CD4-positive, alpha-beta T cell treated with Interleukin-12 subunit alpha and Interleukin-12 subunit beta, for 1 hour (primary cell): ENCODE measurements at regions not wholly inside any gene's neighbourhood (a gene's known extent, or its start where the extent isn't known, plus 50 kb on each side); places are given as distances from the start of the nearest gene placed in this dataset.
"Not testable (repeated sequence)": the region's sequence is repeated elsewhere in the genome, so short reads cannot be mapped to it uniquely, and the experiment has no call there.

Experiments used
- DNase-seq: peaks from one replicate; pipeline ENCODE4 v3.0.0-alpha.2; 2020

DNA sequence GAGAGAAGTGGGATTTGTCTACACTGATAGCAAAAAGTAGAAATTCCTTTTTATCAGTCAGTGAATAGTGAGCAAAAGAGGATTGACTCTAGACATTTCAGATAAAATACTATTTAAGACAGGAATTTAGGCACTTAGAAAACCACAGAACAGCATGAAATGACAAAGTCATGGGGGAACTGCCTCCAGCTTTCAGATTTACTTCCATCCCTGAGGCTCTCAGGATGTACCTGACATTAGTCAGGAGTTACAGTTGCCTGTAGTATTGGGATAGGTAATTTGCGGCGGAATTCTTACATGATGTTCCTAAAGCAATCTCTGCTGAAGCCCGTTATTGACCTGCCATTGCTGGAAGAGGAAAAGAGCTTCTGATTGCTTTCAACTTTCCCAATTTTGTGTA is 337.1 kb upstream of the MAP2 start:
- DNase-seq = no peak

- DNase-seq = no peak
Observed at GRCh38 chr2:209091056-209091455, 332.8 kb upstream of the MAP2 start.

DNA sequence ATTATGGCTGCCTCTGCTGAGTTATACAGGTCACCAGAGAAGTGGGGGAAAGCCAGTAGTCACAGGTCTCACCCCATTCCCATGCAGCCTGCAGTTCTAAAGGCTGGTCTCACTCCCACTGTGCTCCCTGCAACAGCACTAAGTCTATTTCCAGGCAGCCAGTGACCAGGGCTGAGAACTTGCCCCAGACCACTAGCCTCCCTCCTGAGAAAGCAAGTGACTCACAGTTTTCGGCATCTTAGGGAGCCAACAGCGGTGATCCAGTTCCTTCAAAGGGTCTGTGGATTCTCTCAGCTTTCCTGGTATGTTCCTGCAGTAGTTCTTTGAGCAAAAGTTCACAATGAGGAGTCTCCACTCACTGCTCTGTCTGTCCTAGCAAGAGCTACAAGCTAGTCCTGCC is 329.6 kb upstream of the MAP2 start:
- DNase-seq = no peak

DNA sequence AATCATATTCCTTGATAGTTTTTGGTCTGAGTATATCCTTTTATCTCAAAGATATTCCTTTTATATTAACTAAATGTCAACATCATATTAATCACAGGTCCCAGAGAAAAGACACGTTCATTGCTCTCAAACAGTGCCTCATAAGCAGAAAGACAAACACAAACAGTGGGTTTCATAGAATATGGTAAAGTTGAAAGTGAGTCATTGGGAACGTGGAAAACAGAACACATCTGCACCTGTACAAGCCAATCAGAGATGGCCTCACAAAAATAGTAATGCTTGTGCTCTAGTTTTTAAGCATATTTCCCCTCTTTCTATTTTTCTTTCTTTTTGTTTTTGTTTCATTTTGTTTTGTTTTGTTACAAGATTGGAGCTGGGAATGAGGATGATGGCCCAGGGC is 328.4 kb upstream of the MAP2 start:
- no peak for DNase-seq

- no peak for DNase-seq
Observed at GRCh38 chr2:209097168-209097567, 326.7 kb upstream of the MAP2 start.

DNA sequence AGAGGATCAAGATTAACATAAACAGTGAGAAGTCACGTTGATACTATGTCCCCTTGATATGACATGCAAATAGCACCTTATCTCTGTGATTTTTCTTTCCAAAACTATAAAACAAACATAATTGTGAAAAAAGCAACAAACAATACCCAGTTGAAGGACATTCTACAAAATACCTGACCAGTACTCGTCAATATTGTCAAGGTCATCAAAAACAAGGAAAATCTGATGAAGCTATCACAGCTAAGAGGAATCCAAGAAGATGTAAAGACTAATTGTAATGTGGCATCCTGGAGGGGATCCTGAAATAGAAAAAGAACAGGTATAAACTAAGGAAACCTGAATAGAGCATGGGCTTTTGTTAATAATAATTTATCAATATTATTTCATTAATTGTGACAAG is 321.5 kb upstream of the MAP2 start:
- DNase-seq = no peak

DNA sequence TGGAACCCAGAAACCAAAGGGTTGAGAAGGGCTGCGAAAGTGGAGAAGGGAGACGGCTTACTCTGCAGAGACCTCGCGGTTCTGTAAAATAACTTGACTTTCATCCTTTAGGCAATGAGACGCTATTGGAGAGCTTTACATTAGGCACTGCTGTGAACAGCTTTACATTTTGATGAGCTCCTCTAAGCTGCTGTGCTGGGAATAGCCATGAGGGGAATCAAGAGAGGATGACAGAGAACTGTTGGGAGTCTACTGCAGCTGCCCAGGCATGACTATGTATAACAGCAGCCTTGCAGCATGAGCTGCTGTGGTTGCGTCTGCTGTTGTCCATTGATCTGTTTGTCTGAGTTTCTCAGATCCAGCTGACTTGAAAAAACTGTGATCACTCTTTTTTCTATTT is 310.8 kb upstream of the MAP2 start:
- no peak for DNase-seq

DNA sequence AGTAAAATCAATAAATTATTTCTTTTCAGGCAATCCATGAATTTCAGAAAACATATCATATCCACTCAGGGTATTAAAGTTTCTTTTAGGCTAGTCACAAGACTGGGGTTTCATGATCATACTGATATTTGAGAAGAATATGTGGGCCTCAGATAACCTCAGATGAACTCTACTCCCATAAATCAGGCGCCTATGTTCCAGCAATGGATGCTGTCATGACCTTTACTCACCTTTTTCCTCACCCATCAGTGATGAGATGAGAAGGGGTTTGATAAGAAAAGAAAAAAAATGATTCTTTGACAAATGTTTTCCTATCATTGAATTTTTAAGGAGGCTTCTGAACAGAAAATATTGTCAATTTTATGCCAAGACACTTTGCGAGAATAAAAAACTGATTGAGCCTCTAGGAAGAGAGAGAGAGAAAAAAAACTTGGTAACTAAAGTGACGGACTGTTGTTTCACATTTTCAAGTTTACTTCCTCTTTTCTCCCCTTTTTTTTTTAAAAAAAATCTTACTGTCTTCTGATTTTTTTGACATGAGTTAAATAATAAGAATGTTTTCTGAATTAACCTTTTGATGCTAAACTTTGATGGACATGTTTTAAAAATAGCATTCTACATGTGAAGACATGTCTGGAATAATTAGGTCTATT is 309.1 kb upstream of the MAP2 start:
- DNase-seq = no peak

- no peak for DNase-seq
Observed at GRCh38 chr2:209121691-209122090, 302.2 kb upstream of the MAP2 start.

- DNase-seq = no peak
Observed at GRCh38 chr2:209125291-209125690, 298.6 kb upstream of the MAP2 start.

- DNase-seq = no peak
Observed at GRCh38 chr2:209138079-209138478, 285.8 kb upstream of the MAP2 start.

GRCh38 chr2:209141142-209141541 is 282.7 kb upstream of the MAP2 start:
- no peak for DNase-seq

DNA sequence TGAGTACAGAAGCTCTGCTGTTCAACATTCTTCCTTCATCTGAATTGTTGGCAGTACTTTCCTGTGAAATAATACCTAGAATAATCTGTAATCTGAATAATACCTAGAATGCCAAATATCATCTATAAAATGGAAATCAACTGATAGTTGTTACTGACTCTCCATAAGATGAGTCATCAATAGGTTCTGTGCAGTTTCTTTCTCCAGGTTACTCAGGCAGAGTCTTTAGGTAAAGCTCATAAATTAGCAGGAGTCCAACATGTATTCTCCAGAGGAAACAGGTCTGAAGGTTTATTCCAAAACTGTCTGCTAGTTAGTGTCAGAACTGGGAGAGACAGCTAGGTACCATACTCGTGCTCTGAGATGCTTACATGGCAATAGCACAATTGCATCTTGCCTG is 282.0 kb upstream of the MAP2 start:
- DNase-seq = no peak

DNA sequence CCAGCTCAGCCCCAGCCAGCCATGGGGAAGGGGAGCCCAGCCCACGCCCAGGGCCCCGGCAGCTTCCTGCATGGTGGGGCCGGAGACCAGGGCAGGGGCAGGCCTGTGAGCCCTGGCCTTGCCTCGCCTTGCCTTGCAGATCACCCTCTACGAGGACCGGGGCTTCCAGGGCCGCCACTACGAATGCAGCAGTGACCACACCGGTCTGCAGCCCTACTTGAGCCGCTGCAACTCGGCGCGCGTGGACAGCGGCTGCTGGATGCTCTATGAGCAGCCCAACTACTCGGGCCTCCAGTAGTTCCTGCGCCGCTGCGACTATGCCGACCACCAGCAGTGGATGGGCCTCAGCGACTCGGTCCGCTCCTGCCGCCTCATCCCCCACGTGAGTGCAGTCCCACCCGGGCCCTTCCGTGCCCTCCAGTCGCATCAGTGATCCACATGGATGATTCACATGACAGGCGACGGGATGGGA is 278.6 kb upstream of the MAP2 start:
- DNase-seq = not testable (repeated sequence)

- DNase-seq = no peak
Observed at GRCh38 chr2:209145941-209146681, 277.7 kb upstream of the MAP2 start.

DNA sequence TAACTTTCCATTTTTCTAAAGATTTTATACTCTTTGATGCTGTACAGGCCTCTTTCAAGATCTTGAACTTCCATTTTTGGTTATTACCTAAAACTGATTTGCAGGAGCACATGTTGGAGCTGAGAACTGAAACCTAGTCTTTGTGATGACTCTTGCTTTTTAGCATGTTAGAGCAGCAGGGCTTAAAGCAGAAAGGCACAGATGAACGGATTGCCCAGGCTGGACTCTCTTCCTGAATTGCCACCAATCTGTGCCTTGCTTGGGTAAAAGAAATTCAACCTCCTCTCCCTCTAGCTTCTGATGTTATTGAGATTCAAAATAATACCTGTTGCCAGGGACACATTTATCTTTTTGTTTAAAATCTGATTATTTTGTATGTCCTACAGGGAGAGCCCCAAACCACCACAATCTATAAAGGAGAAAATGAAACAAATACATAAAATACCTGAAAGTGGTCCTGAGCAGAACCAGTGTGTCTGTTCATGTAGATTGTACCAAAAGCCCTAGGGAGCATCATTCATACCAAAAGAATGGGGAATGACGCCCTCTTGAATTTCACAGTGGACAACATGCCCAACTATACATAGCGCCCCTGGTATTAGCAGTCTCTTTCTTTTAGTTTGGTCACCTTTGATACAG is 277.0 kb upstream of the MAP2 start:
- DNase-seq = no peak

- no peak for DNase-seq
Observed at GRCh38 chr2:209147981-209148380, 275.9 kb upstream of the MAP2 start.

- DNase-seq = no peak
Observed at GRCh38 chr2:209160800-209161588, 262.9 kb upstream of the MAP2 start.

- DNase-seq = no peak
Observed at GRCh38 chr2:209162129-209162528, 261.7 kb upstream of the MAP2 start.

- no peak for DNase-seq
Observed at GRCh38 chr2:209181984-209182383, 241.9 kb upstream of the MAP2 start.

DNA sequence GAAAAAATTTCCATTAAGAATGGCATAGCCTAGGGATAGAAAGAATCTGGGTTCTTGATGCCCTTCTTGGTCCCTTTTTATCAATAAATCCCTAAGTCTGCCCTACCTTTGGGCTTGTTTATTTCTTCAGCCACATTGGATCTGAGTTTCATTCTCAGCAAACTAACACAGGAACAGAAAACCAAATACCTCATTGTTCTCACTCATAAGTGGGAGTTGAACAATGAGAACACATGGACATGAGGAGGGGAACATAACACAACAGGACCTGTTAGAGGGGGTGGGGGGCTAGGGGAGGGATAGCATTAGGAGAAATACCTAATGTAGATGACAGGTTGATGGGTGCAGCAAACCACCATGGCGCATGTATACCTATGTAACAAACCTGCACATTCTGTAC is 237.0 kb upstream of the MAP2 start:
- not testable (repeated sequence) for DNase-seq

- no peak for DNase-seq
Observed at GRCh38 chr2:209189893-209190292, 234.0 kb upstream of the MAP2 start.

- DNase-seq = no peak
Observed at GRCh38 chr2:209191139-209191538, 232.7 kb upstream of the MAP2 start.
